ENCODE measurements at regions not wholly inside any gene's neighbourhood (a gene's known extent, or its start where the extent isn't known, plus 50 kb on each side); places are given as distances from the start of the nearest gene placed in this dataset.

DNA sequence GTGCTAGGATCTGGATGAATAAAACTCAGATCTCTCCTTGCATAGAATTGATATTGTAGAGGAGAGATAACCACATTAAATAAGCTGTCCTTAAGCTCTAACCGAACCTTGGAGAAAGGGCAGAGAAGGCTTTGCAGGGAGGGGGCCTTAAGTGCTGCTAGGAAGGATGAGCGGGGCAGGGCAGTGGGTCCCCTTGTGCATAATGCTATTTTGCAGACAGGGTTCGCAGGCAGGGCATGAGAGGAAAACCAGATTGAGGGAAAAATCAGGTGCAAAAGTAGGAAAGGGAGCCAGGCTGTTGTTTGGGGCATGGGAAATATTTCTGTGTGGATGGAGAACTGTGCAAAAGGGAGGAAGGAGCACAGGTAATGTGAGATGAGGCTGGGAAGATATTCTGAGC is 383.0 kb upstream of the JARID2 start:
- DNase-seq = no peak

DNA sequence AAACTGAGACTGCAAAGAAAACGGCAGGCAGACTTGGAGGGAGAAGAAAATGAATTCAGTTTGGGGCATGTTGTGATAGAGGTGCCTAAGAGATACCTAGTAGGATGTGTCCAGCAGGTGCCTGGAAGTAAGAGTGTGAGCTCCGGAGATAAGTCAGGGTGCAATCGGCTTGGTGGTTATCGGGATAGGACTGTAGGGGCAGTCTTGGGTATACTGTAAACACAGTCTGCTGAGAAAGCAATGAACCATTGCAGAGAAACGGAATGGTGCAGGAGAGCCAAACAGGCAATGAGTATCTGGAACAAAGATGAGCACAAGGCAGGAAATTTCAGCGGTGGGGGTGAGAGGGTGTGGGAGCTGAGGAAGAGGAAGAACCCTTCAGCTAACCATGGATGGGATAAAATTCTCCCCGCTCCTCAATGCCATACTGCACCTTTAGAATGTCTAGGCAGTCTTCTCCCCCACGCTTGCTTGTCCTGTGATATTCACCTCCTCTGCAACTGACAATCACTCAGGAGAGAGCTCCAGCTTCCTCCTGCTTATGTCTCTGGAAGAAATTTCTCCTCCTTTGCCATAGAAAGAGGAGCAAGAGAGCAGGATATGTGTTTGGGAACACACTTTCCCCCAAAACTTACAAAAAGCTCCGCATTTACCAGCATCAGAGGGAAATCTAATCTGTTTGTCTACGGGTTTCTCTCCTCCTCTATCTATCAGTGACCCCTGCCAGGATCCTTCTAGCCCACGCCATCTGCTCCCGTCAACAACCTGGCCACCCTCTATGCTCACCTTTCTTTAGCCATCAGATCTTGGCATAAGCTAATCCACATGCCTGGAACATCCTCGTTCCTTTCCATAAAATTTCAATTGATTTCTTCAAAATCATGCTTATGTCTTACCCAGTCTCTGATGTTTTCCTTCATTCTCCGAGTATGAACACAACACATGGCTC is 381.7 kb upstream of the JARID2 start:
- no peak for DNase-seq

GRCh38 chr6:14865531-14866100 is 380.3 kb upstream of the JARID2 start:
- DNase-seq = no peak

DNA sequence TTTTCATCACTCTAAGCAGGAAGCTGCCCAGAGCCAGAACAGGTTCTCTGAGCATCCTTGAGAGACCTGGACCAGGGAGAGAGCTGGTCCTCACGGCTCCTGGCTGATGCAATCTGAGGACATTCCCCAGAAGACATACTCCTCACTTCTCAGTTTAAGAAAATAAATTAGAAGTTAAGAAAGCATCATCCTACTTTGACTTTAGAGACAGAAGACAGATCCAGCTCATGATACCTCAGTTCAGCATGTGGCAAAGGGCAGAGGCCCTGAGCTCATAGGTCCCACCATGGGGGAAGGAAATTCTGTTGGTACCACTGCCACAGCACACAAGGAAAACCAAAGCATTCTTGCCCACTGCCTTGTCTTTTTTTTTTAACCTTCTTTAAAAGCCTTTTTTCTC is 378.1 kb upstream of the JARID2 start:
- DNase-seq = no peak

GRCh38 chr6:14871221-14871620 is 374.6 kb upstream of the JARID2 start:
- no peak for DNase-seq

GRCh38 chr6:14873101-14873500 is 372.8 kb upstream of the JARID2 start:
- DNase-seq = no peak

DNA sequence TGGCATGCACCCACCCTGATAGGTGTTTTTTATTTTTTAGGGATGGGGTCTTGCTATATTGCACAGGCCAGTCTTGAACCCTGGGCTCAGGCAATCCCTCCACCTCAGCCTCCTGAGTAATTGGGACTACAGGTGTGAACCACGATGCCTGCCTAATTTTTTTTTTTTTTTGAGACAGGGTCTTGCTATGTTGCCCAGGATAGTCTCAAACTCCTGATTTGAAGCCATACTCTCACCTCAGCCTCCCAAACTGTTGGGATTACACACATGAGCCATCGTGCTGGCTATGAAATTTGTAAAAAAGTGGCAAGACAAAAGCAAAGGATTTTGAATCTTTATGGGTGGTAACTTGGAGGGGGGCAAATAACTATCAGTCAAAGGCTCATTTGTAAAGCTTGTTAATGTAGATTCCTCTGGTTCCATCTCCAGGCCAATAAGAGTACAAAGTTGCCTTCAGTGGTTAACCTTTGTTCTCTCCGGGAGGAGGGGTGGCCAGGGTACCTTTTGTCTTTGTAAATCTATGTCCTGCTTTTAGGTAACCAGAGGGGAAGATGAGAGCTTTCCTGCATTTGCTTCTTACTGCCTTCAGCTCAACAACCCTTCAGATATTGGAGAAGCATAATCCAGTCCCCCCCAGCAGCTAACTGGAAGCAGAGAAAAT is 372.0 kb upstream of the JARID2 start:
- DNase-seq = no peak

GRCh38 chr6:14874975-14875480 is 370.8 kb upstream of the JARID2 start:
- no peak for DNase-seq

DNA sequence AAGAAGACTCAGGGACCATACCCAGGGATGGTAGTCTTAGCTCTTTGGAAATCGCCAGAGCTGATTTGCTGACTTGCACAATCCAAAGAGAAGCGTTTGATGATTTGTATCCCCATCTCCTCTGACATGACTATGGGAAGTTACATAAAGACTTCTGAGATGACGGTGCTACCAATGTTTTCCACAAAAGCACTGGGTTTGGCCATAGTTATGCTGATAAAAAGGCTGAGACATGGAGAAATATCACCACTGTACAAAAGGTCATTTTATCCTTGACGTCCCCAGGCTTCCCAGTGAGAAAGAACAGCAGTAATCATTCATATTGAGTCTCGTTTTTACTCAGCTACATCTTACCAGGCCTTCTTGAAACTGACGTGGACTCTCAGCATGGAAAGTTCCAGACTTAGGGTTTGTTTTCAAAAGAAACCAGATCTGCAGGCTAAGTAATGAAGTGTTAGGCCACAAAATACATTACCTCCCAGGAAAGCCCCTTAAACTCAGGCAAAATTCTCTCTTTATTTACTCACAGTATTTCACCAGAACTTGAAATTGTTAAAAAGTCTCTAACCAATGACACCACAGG is 370.3 kb upstream of the JARID2 start:
- no peak for DNase-seq

- no peak for DNase-seq
These were observed 368.9 kb upstream of the JARID2 start for GRCh38 chr6:14876778-14877613.

DNA sequence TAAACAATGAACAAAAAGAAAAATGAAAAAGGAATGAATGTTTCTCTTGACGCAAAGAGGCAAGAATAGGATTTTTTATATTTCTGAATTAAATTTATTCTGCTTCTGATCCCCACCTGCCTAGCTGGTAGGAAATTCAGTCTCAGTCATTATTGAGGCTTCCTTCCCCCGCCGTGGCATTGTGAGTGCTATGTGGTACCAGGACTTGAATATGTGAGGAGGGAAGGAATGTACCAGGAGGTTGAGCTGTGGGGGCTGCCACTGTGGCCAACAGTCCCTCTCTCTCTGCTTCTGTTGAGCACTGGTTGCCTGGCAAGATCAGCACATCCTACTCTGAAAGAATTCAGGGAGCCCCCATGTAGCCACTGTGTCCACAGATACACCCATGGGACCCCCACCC is 368.1 kb upstream of the JARID2 start:
- DNase-seq = no peak

DNA sequence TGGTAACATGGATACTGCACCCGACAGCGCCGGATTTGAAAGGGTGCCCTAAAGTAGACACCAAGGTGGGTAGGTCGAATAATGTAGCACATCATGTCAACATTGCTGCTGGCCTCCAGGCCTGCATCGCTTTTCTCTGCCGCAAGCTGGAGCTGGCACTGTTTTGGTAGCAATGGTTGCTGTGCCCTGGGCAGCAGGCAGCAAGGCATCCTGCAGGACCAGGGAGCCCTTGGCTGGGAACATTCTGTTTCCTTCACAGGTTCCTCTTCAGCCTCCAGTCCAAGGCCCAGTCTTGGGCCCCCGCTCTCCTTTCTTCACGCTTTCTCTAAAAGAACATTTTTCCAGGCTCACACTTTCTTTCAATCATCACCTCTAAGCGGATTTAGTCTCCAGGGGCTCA is 365.8 kb upstream of the JARID2 start:
- DNase-seq = no peak

DNA sequence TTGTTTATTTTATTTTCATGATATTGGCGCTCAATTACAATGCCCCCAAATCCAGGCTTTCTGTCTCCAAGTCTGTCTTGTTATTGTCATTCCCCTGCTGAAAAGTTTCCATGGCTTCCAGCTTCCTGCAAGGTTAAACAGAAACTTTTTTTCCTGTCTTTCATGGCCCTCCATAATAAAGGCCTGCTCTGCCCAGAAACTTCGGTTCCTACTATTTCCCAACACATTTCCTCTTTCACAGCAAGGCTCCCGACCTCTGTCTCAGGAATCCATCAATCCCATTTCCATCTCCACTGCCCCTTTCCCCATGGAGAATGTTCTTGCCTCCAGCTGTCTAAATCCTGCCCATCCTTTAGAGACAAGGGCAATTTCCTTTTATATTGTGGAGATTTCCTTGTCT is 365.2 kb upstream of the JARID2 start:
- DNase-seq = no peak

DNA sequence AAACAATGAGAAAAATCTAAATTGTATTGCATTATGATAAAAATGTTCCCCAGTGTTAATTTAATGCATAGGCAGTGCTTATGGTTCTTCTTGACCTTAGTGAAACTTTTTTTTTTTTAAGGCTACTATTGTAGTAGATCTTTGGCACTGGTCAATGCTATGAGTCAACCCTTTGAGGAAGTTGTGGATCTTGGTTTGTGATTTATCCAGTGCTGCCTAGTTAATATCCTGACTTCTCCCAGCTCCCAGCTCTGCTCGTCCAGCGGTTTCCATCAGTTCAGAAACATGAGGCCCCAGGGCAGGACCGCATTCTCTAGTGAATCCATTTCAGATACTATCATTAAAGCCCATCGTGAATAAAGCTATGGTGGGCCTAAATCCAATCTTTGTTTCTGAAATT is 364.5 kb upstream of the JARID2 start:
- no peak for DNase-seq

DNA sequence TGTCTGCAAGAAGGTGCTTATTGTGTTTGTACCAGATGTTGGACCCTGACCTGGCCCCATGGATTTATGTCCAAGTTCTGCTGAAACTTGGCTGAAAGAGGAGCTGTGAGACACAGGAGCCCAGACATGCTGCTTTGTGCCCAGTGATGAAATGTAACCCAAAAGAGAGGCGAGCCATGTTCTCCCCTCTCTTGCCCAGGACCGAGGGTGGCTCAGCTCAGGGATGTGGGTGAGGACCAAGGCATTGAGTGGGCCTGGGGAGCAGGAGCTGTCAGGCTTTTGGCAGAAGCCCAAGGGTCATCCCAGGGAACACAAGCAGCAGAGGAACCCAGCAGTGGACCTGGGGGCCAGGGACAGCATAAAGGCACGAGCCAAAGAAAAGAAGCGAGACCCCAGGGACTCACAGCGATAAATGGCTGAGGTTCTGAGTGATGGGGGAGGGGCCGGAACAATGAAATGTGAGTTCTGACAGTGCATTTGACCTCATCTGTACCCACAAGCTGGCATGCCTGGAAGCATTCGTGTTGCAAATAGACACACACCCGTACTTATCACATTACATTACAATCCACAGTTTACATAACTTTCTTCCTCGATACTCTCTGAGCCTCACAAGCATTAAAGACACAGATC is 363.4 kb upstream of the JARID2 start:
- no peak for DNase-seq

GRCh38 chr6:14883921-14884320 is 361.9 kb upstream of the JARID2 start:
- no peak for DNase-seq

GRCh38 chr6:14885498-14885897 is 360.4 kb upstream of the JARID2 start:
- no peak for DNase-seq

GRCh38 chr6:14887181-14887580 is 358.7 kb upstream of the JARID2 start:
- DNase-seq = no peak

GRCh38 chr6:14887986-14888574 is 357.8 kb upstream of the JARID2 start:
- DNase-seq = no peak

- DNase-seq = no peak
These were observed 357.3 kb upstream of the JARID2 start for GRCh38 chr6:14888575-14889000.

DNA sequence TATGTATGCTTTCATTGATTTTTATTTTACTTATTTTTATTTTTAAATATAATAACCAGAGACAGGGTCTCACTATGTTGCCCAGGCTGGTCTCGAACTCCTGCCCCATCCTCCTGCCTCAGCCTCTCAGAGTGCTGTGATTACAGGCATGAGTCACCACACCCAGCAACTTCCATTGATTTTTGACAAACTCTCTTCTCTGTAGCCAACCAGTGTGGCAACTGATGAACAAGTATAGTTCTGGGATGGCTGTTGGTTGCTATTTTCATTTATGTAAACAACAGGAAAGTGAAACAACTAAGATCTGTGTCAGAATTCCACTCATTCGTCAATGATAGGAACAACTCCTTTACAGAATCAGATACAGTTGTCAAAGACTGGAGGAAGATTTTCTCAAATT is 356.7 kb upstream of the JARID2 start:
- DNase-seq = no peak

Data from occipital lobe (tissue), 1 donor.